ENCODE measurements at regions not wholly inside any gene's neighbourhood (a gene's known extent, or its start where the extent isn't known, plus 50 kb on each side); places are given as distances from the start of the nearest gene placed in this dataset.
"Not testable (repeated sequence)": the region's sequence is repeated elsewhere in the genome, so short reads cannot be mapped to it uniquely, and the experiment has no call there.

DNA sequence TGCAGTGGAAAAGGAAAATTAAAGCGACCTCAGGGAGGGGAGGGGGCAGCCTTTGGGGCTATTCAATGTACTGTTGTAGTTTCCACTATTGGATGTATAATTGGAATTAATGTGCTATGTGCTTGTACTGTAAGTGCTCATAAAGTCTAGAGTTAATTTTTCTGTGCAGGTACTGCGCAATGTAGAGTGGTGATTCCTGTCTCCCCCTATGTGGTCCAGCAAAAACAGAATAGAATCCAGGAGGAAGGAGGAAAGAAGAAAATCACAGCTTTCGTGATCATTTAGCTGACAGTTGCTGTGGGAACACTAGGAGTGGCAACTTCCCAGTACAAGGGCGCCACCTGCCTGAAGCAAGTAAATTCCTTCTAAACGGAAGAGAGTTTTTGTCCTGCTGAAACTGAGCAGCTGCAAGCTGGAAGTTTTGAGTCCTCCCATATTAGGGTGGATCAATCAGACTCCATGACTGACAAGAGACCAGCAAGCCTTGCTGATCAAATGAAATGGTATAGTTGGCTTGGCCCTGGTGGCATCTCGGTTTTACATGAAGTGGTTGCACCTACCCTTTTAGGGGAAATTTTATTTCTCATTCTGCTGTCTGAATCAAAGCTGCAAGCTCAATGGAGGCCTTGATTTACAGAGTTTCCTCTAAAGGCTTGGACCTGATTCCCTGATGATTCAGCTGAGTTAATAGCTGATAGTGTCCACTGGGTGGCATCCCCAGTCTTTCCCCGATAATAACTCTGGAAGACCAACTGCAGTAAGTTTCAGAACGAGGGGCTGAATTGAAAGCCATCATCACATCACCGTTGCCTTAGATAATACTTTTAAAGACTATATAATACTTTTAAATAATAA lies 299.8 kb downstream of the HGF start:
- peak; percentile 22 for DNase-seq

GRCh38 chr7:81469153-81469868 lies 300.5 kb downstream of the HGF start:
- no peak for DNase-seq

DNA sequence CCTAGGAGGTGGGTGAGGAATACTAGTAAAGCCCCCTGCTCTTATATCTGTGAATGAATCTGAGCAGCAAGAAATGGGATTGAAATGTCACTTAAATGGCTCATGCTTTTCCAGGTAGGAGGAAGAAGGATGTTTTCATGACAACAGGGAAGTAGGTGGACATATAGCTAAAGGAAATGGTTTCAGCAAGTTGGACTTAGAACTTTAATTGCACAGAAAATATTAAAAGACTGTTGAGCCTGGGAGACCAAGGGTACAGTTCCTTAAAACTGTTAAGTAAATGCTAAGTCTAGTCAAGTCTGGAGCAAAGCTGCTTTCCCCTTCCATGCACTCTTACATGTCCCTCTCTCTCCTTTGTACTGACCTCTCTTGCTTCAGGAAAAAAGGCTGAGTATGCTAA lies 301.3 kb downstream of the HGF start:
- DNase-seq = no peak

DNA sequence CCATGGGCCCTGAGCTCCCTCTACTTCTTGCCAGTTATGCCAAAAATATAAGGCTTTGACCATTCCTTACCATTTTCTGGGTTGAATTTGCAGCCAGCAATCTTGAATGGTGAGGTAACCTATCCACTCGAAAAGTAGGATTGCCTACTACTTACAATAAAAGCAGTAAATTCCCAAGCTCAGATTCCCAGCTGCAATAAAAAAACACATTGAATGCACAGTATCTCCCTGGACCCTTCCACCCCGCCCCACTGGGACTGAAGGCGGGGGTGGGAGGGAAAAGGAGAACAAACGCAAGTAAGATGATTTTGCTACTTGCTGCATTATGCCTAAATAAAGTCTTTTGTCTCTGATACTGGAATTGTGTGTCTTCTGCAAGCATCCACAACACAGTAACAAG lies 301.9 kb downstream of the HGF start:
- no peak for DNase-seq

DNA sequence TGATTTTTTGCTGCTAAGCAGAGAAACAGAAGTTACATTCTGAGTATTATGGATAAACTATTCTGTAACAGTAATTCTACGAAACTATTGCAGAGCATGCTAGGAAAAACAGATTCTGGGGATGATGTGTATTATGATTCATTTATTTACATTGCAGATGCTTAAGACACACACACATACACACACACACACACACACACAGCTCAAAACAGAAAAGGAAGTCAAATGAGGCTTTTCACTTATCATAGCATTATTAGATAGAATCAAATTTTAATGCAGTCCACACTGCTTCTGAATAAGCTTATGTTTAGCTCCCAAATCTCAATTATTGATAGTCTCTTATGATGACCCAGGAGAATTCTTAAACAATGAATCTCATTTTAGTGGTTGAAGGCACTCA lies 307.2 kb downstream of the HGF start:
- no peak for DNase-seq

- DNase-seq = no peak
Measured at GRCh38 chr7:81460250-81461045, 309.4 kb downstream of the HGF start.

GRCh38 chr7:81459485-81459884 lies 310.4 kb downstream of the HGF start:
- no peak for DNase-seq

DNA sequence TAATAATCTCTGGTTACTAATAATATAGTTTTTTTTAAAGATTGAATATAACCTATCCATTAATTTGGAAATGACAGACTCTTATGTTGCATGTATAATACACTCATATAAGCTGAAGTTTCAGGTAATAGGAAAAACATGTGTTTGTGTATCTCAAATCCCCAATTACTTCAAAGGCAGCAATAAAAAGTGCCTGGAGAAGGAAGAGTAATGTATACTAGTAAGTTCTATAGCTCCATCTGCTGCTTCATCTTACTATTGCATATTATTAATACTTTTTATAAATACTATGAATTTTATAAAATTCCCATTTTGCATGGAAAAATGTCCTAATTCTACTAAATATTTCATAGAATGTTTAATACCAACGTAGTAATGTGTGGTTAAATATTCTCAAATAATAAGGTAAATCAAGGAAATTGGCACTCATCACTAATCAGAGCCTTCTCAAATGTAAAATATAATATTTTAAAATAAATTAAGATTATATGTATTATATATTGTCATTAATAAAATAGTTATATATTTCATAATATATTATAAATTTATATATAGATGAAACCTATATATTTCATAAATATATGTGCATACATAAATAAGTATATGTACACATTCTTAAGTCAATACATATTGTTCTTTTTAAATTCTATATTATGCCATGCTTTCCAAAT lies 311.9 kb downstream of the HGF start:
- peak; percentile 12 for DNase-seq

- DNase-seq = not testable (repeated sequence)
Measured at GRCh38 chr7:81453770-81454169, 316.1 kb downstream of the HGF start.

DNA sequence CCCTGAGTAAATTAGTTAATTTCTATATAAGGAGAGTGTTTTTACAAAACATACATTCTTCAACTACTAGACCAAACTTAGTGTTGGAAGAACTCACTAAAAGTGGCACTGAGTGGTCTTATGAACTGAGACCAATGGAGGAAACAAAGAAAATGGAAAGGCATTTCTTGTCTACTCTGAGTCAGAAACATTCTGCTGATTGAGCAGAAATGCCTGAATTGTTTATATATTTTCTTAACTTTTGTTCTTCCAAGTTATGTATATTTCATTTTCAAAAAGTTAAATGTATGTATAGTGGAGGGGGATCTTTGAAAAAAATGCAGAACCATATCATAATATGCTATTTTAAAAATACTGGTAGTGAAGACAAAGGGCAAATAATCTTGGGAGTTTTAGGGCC lies 320.7 kb downstream of the HGF start:
- no peak for DNase-seq

- DNase-seq = peak; percentile 35
Measured at GRCh38 chr7:81447351-81447952, 322.4 kb downstream of the HGF start.

GRCh38 chr7:81446212-81446611 lies 323.6 kb downstream of the HGF start:
- no peak for DNase-seq

- no peak for DNase-seq
Measured at GRCh38 chr7:81445462-81445861, 324.4 kb downstream of the HGF start.

- DNase-seq = no peak
Measured at GRCh38 chr7:81441750-81442149, 328.1 kb downstream of the HGF start.

GRCh38 chr7:81439591-81439990 lies 330.3 kb downstream of the HGF start:
- DNase-seq = no peak

DNA sequence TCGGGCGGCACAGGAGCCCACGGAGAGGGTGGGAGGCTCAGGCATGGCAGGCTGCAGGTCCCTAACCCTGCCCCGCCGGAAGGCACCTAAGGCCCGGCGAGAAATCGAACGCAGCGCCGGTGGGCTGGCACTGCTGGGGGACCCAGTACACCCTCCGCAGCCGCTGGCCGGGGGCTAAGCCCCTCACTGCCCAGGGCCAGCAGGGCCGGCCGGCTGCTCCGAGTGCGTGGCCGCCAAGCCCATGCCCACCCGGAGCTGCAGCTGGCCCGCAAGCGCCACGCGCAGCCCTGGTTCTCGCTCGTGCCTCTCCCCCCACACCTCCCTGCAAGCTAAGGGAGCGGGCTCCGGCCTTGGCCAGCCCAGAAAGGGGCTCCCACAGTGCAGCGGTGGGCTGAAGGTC lies 332.7 kb downstream of the HGF start:
- not testable (repeated sequence) for DNase-seq

GRCh38 chr7:81433692-81434331 lies 336.0 kb downstream of the HGF start:
- DNase-seq = no peak

DNA sequence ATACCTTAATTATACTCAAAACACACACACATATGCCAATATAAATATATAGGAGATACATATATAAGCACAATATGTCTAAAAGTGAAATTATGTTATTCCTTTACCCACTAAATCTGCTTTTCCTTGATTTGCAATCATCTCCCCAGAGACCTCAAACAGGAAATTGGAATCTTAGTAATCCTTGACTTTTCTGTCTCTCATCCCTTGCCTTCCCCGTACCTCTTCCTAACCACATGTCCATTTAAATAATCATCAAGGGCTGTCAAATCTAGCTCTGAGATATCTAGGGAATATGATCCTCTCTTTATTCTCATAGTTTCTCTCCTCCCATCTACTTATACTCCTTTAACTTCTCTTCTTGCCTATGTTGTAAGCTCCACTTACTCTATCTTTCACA lies 336.6 kb downstream of the HGF start:
- peak; percentile 39 for DNase-seq

DNA sequence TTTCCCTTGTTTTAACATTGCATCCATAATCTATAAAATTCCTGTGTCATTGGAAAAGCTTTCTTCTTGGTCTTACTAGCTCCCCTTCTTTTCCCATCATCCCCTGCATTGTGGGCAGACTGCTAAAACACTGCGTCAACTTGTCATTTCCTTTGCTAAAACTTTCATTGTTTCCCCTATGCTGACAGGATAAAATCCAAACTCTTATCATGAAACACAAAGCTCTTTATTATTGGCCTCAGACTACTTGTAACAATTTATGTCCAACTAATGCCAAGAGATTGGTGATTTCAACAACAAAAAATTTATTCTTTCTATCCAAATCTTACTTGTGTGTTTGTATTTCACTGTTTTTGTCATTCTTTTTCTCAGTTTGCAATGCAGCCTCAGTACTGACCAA lies 339.1 kb downstream of the HGF start:
- no peak for DNase-seq

GRCh38 chr7:81430150-81430549 lies 339.7 kb downstream of the HGF start:
- DNase-seq = peak; percentile 31

- DNase-seq = no peak
Measured at GRCh38 chr7:81427461-81427860, 342.4 kb downstream of the HGF start.

All from NCI-H524 treated with DMSO at 0.1 percent for 48 hours (cell line).